ENCODE measurements at regions not wholly inside any gene's neighbourhood (a gene's known extent, or its start where the extent isn't known, plus 50 kb on each side); places are given as distances from the start of the nearest gene placed in this dataset.
"Not testable (repeated sequence)": the region's sequence is repeated elsewhere in the genome, so short reads cannot be mapped to it uniquely, and the experiment has no call there.

GRCh38 chr2:176573612-176574483 is 304.6 kb downstream of the MTX2 start:
- WGBS, 2 donors: 89 to 93% methylated on average over 4 of the region's 4 CpGs
- Histone ChIP-seq H3K4me3 (no peak overlapping the region), H3K36me3 (no peaks in the 10 kb centered on the region), H3K27ac (no peak overlapping the region), H3K9me3 (no peaks in the 10 kb centered on the region), H3K4me1 (no peaks in the 10 kb centered on the region), H3K27me3 (peaks cover 0 to 73% (median 22%) of the 10 kb centered on the region in 7 donors)
- TF ChIP-seq CTCF (IDR thresholded peaks at IDR 0.05): no peak
- no peak for DNase-seq
- intact Hi-C loops (cut with DNase I): no loop called here
- no peak for ATAC-seq

- no peak overlapping the region for H3K4me3 ChIP-seq
- WGBS, 2 donors: 89 to 91% methylated on average over 9 of the region's 9 CpGs
Observed at GRCh38 chr2:176574484-176575236, 305.4 kb downstream of the MTX2 start.

GRCh38 chr2:176575237-176575744 is 306.0 kb downstream of the MTX2 start:
- H3K36me3 ChIP-seq: no peaks in the 10 kb centered on the region
- TF ChIP-seq CTCF (IDR thresholded peaks at IDR 0.05): no peak
- ATAC-seq (no peak), DNase-seq (no peak)
- intact Hi-C loops (cut with DNase I): no loop called here
- H3K4me3 ChIP-seq: no peak overlapping the region
- peaks cover 0 to 70% (median 22%) of the 10 kb centered on the region in 7 donors for H3K27me3 ChIP-seq
- WGBS, 2 donors: 91 to 97% methylated on average over 6 of the region's 6 CpGs
- H3K27ac ChIP-seq: no peak overlapping the region
- H3K4me1 ChIP-seq: no peaks in the 10 kb centered on the region
- H3K9me3 ChIP-seq: no peaks in the 10 kb centered on the region

More at GRCh38 chr2:176574484-176575236, 305.4 kb downstream of the MTX2 start:
- peaks cover 0 to 73% (median 22%) of the 10 kb centered on the region in 7 donors for H3K27me3 ChIP-seq
- no peaks in the 10 kb centered on the region for H3K9me3 ChIP-seq
- no peak overlapping the region for H3K27ac ChIP-seq
- ATAC-seq: no peak
- no peak for DNase-seq
- no peak for TF ChIP-seq CTCF (IDR thresholded peaks at IDR 0.05)
- H3K4me1 ChIP-seq: no peaks in the 10 kb centered on the region
- H3K36me3 ChIP-seq: no peaks in the 10 kb centered on the region
- intact Hi-C loops (cut with DNase I): no loop called here

- Histone ChIP-seq H3K27me3 (peaks cover 0 to 55% (median 14%) of the 10 kb centered on the region in 7 donors), H3K27ac (no peak overlapping the region), H3K9me3 (no peaks in the 10 kb centered on the region), H3K4me1 (no peaks in the 10 kb centered on the region), H3K4me3 (no peak overlapping the region), H3K36me3 (no peaks in the 10 kb centered on the region)
- WGBS, 2 donors: 54 to 66% methylated on average over 1 of the region's 1 CpG
- DNase-seq: no peak
- no peak for ATAC-seq
- TF ChIP-seq CTCF (IDR thresholded peaks at IDR 0.05): no peak
- intact Hi-C loops (cut with DNase I): no loop called here
Observed at GRCh38 chr2:176577054-176577453, 307.8 kb downstream of the MTX2 start.

- H3K27me3 ChIP-seq: peaks cover 0 to 46% (median 9%) of the 10 kb centered on the region in 7 donors
- ATAC-seq; H3K4me3 ChIP-seq; H3K36me3 ChIP-seq; H3K4me1 ChIP-seq; H3K27ac ChIP-seq; DNase-seq; H3K9me3 ChIP-seq; intact Hi-C loops (cut with DNase I): not testable (repeated sequence)
- 79 to 89% methylated on average over 4 of the region's 4 CpGs for WGBS, 2 donors
Observed at GRCh38 chr2:176578292-176578691, 309.1 kb downstream of the MTX2 start.

Data from heart right ventricle (tissue), 16 donors.